ENCODE measurements at regions not wholly inside any gene's neighbourhood (a gene's known extent, or its start where the extent isn't known, plus 50 kb on each side); places are given as distances from the start of the nearest gene placed in this dataset.

DNA sequence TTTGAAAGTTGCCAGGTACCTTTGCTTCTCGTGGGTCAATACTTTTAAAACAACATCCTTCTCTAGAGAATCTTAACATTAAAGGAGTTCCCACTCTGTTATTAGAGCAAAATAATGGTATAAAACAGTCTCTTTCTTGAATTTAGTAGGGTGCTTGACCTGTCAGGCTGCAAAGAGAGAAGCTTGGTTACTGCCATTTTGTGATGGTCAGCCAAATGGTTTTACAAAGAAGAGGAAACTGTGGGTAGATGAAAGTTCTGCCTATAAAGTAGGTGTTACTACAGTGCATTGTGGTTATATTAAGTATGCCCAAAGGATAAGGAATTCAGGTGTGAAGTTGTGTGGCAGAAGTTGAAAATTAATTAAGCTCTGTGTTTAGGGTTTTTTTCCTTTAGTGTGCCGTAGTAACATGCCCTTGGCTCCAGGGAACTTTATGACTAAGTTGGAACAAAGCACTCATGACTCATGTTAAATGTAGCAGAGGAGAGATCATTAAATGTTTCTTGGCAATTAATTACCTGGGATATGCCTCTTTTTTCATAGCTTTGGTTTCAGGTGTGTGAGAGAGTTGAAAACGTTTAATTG is 354.0 kb upstream of the KITLG start:
- Histone ChIP-seq H3K4me3 (ENCODE audit: low read depth in 1 of 2, low read length in 1 of 2) (no peak overlapping the region), H3K36me3 (no peaks in the 10 kb centered on the region), H3K27ac (no peak overlapping the region), H3K9me3 (no peaks in the 10 kb centered on the region), H3K4me1 (ENCODE audit: control insufficient read depth in 1 of 2, insufficient read depth in 1 of 2, low read depth in 1 of 2, low read length in 1 of 2) (no peaks in the 10 kb centered on the region), H3K27me3 (no peaks in the 10 kb centered on the region)
- TF ChIP-seq, protein P1, sequence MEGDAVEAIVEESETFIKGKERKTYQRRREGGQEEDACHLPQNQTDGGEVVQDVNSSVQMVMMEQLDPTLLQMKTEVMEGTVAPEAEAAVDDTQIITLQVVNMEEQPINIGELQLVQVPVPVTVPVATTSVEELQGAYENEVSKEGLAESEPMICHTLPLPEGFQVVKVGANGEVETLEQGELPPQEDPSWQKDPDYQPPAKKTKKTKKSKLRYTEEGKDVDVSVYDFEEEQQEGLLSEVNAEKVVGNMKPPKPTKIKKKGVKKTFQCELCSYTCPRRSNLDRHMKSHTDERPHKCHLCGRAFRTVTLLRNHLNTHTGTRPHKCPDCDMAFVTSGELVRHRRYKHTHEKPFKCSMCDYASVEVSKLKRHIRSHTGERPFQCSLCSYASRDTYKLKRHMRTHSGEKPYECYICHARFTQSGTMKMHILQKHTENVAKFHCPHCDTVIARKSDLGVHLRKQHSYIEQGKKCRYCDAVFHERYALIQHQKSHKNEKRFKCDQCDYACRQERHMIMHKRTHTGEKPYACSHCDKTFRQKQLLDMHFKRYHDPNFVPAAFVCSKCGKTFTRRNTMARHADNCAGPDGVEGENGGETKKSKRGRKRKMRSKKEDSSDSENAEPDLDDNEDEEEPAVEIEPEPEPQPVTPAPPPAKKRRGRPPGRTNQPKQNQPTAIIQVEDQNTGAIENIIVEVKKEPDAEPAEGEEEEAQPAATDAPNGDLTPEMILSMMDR (IDR thresholded peaks at IDR 0.05) = no peak

DNA sequence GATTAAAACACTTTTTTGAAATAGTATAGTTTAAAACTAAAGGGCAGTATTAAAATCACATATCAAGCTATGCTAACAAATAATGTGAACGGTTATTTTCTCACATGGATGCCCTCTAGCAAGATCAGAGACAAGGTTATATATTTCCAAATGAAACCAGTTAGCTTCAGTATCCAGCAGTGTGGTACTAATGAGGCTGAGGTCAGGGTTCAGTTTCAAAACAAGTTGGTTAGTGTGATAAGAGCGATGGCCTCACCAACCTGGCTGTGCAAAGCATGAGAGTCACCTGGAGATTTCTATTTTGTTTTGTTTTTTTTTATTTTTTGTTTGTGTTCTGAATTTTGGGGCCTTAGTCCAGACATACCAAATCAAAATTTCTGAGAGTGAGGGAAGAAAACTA is 352.2 kb upstream of the KITLG start:
- no peak overlapping the region for H3K4me3 ChIP-seq (ENCODE audit: low read depth in 1 of 2, low read length in 1 of 2)
- no peaks in the 10 kb centered on the region for H3K27me3 ChIP-seq
- TF ChIP-seq, protein P1 (IDR thresholded peaks at IDR 0.05) = no peak
- no peaks in the 10 kb centered on the region for H3K9me3 ChIP-seq
- no peak overlapping the region for H3K27ac ChIP-seq
- no peaks in the 10 kb centered on the region for H3K4me1 ChIP-seq (ENCODE audit: control insufficient read depth in 1 of 2, insufficient read depth in 1 of 2, low read depth in 1 of 2, low read length in 1 of 2)
- H3K36me3 ChIP-seq = no peaks in the 10 kb centered on the region

DNA sequence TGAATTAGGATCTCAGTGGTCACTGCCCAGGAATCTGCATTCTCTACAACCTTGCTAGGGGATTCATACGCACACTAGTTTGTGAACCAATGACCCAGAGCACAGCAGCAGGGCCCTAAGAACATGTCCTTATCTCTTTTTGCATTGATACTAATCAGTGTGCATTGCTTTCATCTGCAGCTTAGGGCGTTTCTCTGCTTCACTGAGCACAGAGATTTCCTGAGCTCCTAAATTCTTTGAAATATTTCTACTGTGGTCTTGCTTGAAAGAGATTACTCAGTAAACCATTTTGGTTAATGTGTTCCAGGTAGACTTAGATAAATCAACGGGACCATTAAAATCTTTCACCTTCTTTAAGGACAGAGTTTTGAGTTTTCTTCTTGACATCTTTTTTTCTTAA is 351.3 kb upstream of the KITLG start:
- Histone ChIP-seq H3K4me1 (ENCODE audit: control insufficient read depth in 1 of 2, insufficient read depth in 1 of 2, low read depth in 1 of 2, low read length in 1 of 2) (no peaks in the 10 kb centered on the region), H3K27me3 (no peaks in the 10 kb centered on the region), H3K9me3 (no peaks in the 10 kb centered on the region), H3K36me3 (no peaks in the 10 kb centered on the region), H3K27ac (no peak overlapping the region), H3K4me3 (ENCODE audit: low read depth in 1 of 2, low read length in 1 of 2) (no peak overlapping the region)
- TF ChIP-seq, protein P1 (IDR thresholded peaks at IDR 0.05) = no peak

DNA sequence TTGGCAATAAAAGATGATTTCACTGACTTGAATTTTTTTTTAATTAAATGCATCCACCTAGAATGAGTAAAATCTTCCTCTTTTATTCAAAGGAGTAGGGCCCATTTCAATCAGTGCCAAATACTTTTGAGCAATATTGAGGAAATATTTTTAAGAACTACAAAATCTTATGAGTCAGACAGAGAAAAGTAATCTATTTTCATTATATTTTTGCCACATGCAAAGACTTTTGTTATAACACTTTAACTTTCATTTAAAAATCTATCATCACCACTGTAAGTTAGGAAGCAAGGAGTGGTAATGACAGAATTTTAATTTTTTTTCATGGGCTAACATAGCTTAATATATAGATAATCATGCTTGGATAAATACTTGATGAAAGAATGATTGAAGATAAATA is 345.2 kb upstream of the KITLG start:
- Histone ChIP-seq H3K4me1 (ENCODE audit: control insufficient read depth in 1 of 2, insufficient read depth in 1 of 2, low read depth in 1 of 2, low read length in 1 of 2) (no peaks in the 10 kb centered on the region), H3K27me3 (no peaks in the 10 kb centered on the region), H3K9me3 (no peaks in the 10 kb centered on the region), H3K4me3 (ENCODE audit: low read depth in 1 of 2, low read length in 1 of 2) (no peak overlapping the region), H3K36me3 (no peaks in the 10 kb centered on the region), H3K27ac (no peak overlapping the region)
- TF ChIP-seq, protein P1 (IDR thresholded peaks at IDR 0.05) = no peak

DNA sequence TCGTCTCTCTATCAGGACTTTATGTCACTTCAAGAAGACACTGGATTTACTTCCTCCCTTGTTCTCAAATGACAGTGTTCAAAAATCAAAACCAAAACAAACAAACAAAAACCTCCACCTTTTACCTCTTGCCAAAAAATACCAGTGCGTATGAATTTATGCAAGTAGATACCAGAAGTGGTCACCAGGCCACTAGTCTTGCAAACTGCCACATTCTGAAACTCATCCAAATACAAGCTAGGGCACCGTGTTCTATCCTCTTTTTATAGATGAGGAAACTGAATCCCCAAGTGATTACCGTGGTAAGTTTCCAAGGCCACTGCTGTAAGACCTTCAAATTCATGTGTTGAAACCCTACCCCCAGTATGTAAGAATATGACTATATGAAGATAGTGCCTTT is 343.9 kb upstream of the KITLG start:
- no peak overlapping the region for H3K4me3 ChIP-seq (ENCODE audit: low read depth in 1 of 2, low read length in 1 of 2)
- no peaks in the 10 kb centered on the region for H3K36me3 ChIP-seq
- H3K27me3 ChIP-seq = no peaks in the 10 kb centered on the region
- no peaks in the 10 kb centered on the region for H3K9me3 ChIP-seq
- no peak overlapping the region for H3K27ac ChIP-seq
- H3K4me1 ChIP-seq (ENCODE audit: control insufficient read depth in 1 of 2, insufficient read depth in 1 of 2, low read depth in 1 of 2, low read length in 1 of 2) = no peaks in the 10 kb centered on the region
- TF ChIP-seq, protein P1 (IDR thresholded peaks at IDR 0.05) = no peak

DNA sequence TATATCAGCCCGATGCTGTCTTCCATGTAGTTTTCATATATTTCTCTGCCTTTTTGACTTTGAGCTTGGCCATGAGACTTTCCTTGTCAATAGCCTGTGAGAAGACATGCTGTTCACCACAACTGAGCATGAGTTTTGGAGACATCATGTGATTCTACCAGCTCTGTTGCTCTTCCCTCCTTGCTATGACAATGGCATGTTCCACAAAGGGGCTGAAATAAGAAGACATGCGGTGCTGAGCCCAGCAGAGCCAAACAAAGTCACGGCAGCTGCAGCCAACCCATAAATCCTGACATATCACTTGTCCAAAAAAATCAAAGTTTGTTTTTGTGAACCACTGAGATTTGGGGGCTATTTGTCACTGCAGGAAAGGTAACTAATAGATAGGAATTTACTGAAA is 343.4 kb upstream of the KITLG start:
- Histone ChIP-seq H3K27me3 (no peaks in the 10 kb centered on the region), H3K4me3 (ENCODE audit: low read depth in 1 of 2, low read length in 1 of 2) (no peak overlapping the region), H3K4me1 (ENCODE audit: control insufficient read depth in 1 of 2, insufficient read depth in 1 of 2, low read depth in 1 of 2, low read length in 1 of 2) (no peaks in the 10 kb centered on the region), H3K9me3 (no peaks in the 10 kb centered on the region), H3K27ac (no peak overlapping the region), H3K36me3 (no peaks in the 10 kb centered on the region)
- TF ChIP-seq, protein P1 (IDR thresholded peaks at IDR 0.05) = no peak
